ENCODE measurements at regions not wholly inside any gene's neighbourhood (a gene's known extent, or its start where the extent isn't known, plus 50 kb on each side); places are given as distances from the start of the nearest gene placed in this dataset.

- no peak for TF ChIP-seq PPARA (CRISPR knock-in tag; IDR thresholded peaks at IDR 0.05; ENCODE audit: borderline replicate concordance)
- no peak for TF ChIP-seq PATZ1 (CRISPR knock-in tag; IDR thresholded peaks at IDR 0.05; ENCODE audit: borderline replicate concordance)
- TF ChIP-seq ESRRG (CRISPR knock-in tag; IDR thresholded peaks at IDR 0.05) = no peak
- no peak for TF ChIP-seq TCF4 (CRISPR knock-in tag; IDR thresholded peaks at IDR 0.05; ENCODE audit: borderline replicate concordance)
These were observed 63.1 kb upstream of the DPT start for GRCh38 chr1:168792142-168792541.
